ENCODE measurements at regions not wholly inside any gene's neighbourhood (a gene's known extent, or its start where the extent isn't known, plus 50 kb on each side); places are given as distances from the start of the nearest gene placed in this dataset.

- H3K4me3 ChIP-seq (ENCODE audit: low read length), result no peak overlapping the region
- no peaks in the 10 kb centered on the region for H3K27me3 ChIP-seq (ENCODE audit: low read depth, low read length)
- no peak overlapping the region for H3K9ac ChIP-seq (ENCODE audit: low read length)
- H3K9me3 ChIP-seq (ENCODE audit: insufficient read depth, low read length), result no peaks in the 10 kb centered on the region
- no peak overlapping the region for H2AFZ ChIP-seq (ENCODE audit: low read depth, low read length)
- no peaks in the 10 kb centered on the region for H4K20me1 ChIP-seq (ENCODE audit: insufficient read depth, low read length)
- TF ChIP-seq EZH2phosphoT487 (IDR thresholded peaks at IDR 0.05; ENCODE audit: low read depth) (no peak), CTCF (IDR thresholded peaks at IDR 0.05; ENCODE audit: low read depth, low read length) (no peak)
- no peak overlapping the region for H3K27ac ChIP-seq (ENCODE audit: low read length)
- H3K36me3 ChIP-seq (replicated peaks; ENCODE audit: low read depth, low read length), result no peaks in the 10 kb centered on the region
- H3K4me1 ChIP-seq (ENCODE audit: low read length), result peaks cover 19% of the 10 kb centered on the region; the same call in 1 of the 2 replicates
- no peaks in the 10 kb centered on the region for H3K79me2 ChIP-seq (ENCODE audit: low read length)
- H3K4me2 ChIP-seq (ENCODE audit: low read length), result no peak overlapping the region
Observed at GRCh38 chr14:34171431-34172172, 220.7 kb upstream of the EGLN3 start.

GRCh38 chr14:34170882-34171281 is 220.0 kb upstream of the EGLN3 start:
- no peaks in the 10 kb centered on the region for H3K27me3 ChIP-seq (ENCODE audit: low read depth, low read length)
- H3K4me1 ChIP-seq (ENCODE audit: low read length), result peaks cover 14% of the 10 kb centered on the region; the same call in 1 of the 2 replicates
- no peak for TF ChIP-seq CTCF (IDR thresholded peaks at IDR 0.05; ENCODE audit: low read depth, low read length)
- no peak for TF ChIP-seq EZH2phosphoT487 (IDR thresholded peaks at IDR 0.05; ENCODE audit: low read depth)
- H2AFZ ChIP-seq (ENCODE audit: low read depth, low read length), result no peak overlapping the region
- H3K4me2 ChIP-seq (ENCODE audit: low read length), result no peak overlapping the region
- no peak overlapping the region for H3K4me3 ChIP-seq (ENCODE audit: low read length)
- H3K9ac ChIP-seq (ENCODE audit: low read length), result no peak overlapping the region
- no peaks in the 10 kb centered on the region for H4K20me1 ChIP-seq (ENCODE audit: insufficient read depth, low read length)
- H3K9me3 ChIP-seq (ENCODE audit: insufficient read depth, low read length), result no peaks in the 10 kb centered on the region
- no peaks in the 10 kb centered on the region for H3K36me3 ChIP-seq (replicated peaks; ENCODE audit: low read depth, low read length)
- no peak overlapping the region for H3K27ac ChIP-seq (ENCODE audit: low read length)
- H3K79me2 ChIP-seq (ENCODE audit: low read length), result no peaks in the 10 kb centered on the region

- TF ChIP-seq CTCF (IDR thresholded peaks at IDR 0.05; ENCODE audit: low read depth, low read length), result no peak
- no peak for TF ChIP-seq EZH2phosphoT487 (IDR thresholded peaks at IDR 0.05; ENCODE audit: low read depth)
- Histone ChIP-seq H3K4me3 (ENCODE audit: low read length) (no peak overlapping the region), H3K79me2 (ENCODE audit: low read length) (no peaks in the 10 kb centered on the region), H3K36me3 (replicated peaks; ENCODE audit: low read depth, low read length) (no peaks in the 10 kb centered on the region), H3K4me1 (ENCODE audit: low read length) (peaks cover 8% of the 10 kb centered on the region; the same call in 1 of the 2 replicates), H3K4me2 (ENCODE audit: low read length) (no peak overlapping the region), H3K27me3 (ENCODE audit: low read depth, low read length) (no peaks in the 10 kb centered on the region), H2AFZ (ENCODE audit: low read depth, low read length) (no peak overlapping the region), H3K27ac (ENCODE audit: low read length) (no peak overlapping the region), H3K9me3 (ENCODE audit: insufficient read depth, low read length) (no peaks in the 10 kb centered on the region), H3K9ac (ENCODE audit: low read length) (no peak overlapping the region), H4K20me1 (ENCODE audit: insufficient read depth, low read length) (no peaks in the 10 kb centered on the region)
Observed at GRCh38 chr14:34169561-34169960, 218.7 kb upstream of the EGLN3 start.

- Histone ChIP-seq H4K20me1 (ENCODE audit: insufficient read depth, low read length) (no peaks in the 10 kb centered on the region), H2AFZ (ENCODE audit: low read depth, low read length) (no peak overlapping the region), H3K9me3 (ENCODE audit: insufficient read depth, low read length) (no peaks in the 10 kb centered on the region), H3K79me2 (ENCODE audit: low read length) (no peaks in the 10 kb centered on the region), H3K4me1 (ENCODE audit: low read length) (peaks cover 8% of the 10 kb centered on the region; the same call in 1 of the 2 replicates), H3K27me3 (ENCODE audit: low read depth, low read length) (no peaks in the 10 kb centered on the region), H3K4me2 (ENCODE audit: low read length) (no peak overlapping the region), H3K36me3 (replicated peaks; ENCODE audit: low read depth, low read length) (no peaks in the 10 kb centered on the region), H3K27ac (ENCODE audit: low read length) (no peak overlapping the region), H3K4me3 (ENCODE audit: low read length) (no peak overlapping the region), H3K9ac (ENCODE audit: low read length) (no peak overlapping the region)
- no peak for TF ChIP-seq CTCF (IDR thresholded peaks at IDR 0.05; ENCODE audit: low read depth, low read length)
- TF ChIP-seq EZH2phosphoT487 (IDR thresholded peaks at IDR 0.05; ENCODE audit: low read depth), result no peak
Observed at GRCh38 chr14:34168656-34169055, 217.8 kb upstream of the EGLN3 start.

Data from OCI-LY3 (cell line).